ENCODE measurements at regions not wholly inside any gene's neighbourhood (a gene's known extent, or its start where the extent isn't known, plus 50 kb on each side); places are given as distances from the start of the nearest gene placed in this dataset.

GRCh38 chr10:21161090-21161625 lies 264.0 kb upstream of the NEBL start:
- no peak for FAIRE-seq
- peaks cover 0 to 3% (median 3%) of the 10 kb centered on the region in 4 experiments; a peak in 2 of 7 replicates for H3K4me1 ChIP-seq (replicated peaks in 1 of 4; ENCODE audit: control insufficient read depth in 3 of 4, insufficient read depth in 4 of 4, low read length in 3 of 4)
- no peak overlapping the region for H3K56ac ChIP-seq (replicated peaks; ENCODE audit: insufficient read length, low read depth, low read length)
- H3K23ac ChIP-seq (ENCODE audit: insufficient read length) = no peak overlapping the region
- peak overlapping the region; percentile 28; the same call in 1 of the 2 replicates for H2AK5ac ChIP-seq (ENCODE audit: low read depth, low read length)
- no peak overlapping the region for H2BK15ac ChIP-seq (ENCODE audit: low read length)
- peak overlapping the region; percentile 11; the same call in 1 of the 2 replicates for H2BK12ac ChIP-seq (ENCODE audit: low read depth, low read length)
- H4K91ac ChIP-seq (replicated peaks; ENCODE audit: insufficient read length, low read length) = peak overlapping the region; percentile 26
- POLR2A ChIA-PET (ENCODE audit: partially characterized antibody) = interaction anchor here (0.9 to 1.5 kb wide), 4 partner anchors 11 to 42 kb away, joined by 3 to 4 read pairs (median 3); no protein-coding TSS in a partner anchor
- no peak for DNase-seq (ENCODE audit: low read depth in 1 of 2, low spot score in 2 of 2)
- H3K9me3 ChIP-seq (ENCODE audit: insufficient read depth in 2 of 2, low read depth in 1 of 2, low read length in 1 of 2) = peaks cover 9 to 14% of the 10 kb centered on the region in 2 experiments; a peak in 3 of 4 replicates
- no peaks in the 10 kb centered on the region for H3K23me2 ChIP-seq (ENCODE audit: low read depth, low read length)
- no peak overlapping the region for H4K8ac ChIP-seq (ENCODE audit: extremely low read depth, insufficient read depth, low read length)
- H3K4ac ChIP-seq (replicated peaks; ENCODE audit: insufficient read length, low read depth, low read length) = no peak overlapping the region
- peak overlapping the region; percentile 95 for H2BK5ac ChIP-seq (ENCODE audit: low read depth, low read length)
- H3K27ac ChIP-seq (ENCODE audit: low read depth, low read length) = 0 out of 2 replicates have a peak overlapping the region, but pooled peaks have one; percentile 41
- H3K79me1 ChIP-seq (ENCODE audit: low read depth, low read length) = no peaks in the 10 kb centered on the region
- no peaks in the 10 kb centered on the region for H3K79me2 ChIP-seq (ENCODE audit: control insufficient read depth in 1 of 2, insufficient read depth in 2 of 2, low read length in 2 of 2)
- TF ChIP-seq SIX5 (IDR thresholded peaks at IDR 0.05; ENCODE audit: low read depth, low read length) = no peak
- no peak for TF ChIP-seq HDAC6 (IDR thresholded peaks at IDR 0.05; ENCODE audit: low read depth, low read length)
- no peak for TF ChIP-seq NRF1 (IDR thresholded peaks at IDR 0.05; ENCODE audit: low read depth, low read length)
- no peak for TF ChIP-seq SIRT6 (IDR thresholded peaks at IDR 0.05; ENCODE audit: low read length)
- TF ChIP-seq EGR1 (IDR thresholded peaks at IDR 0.05; ENCODE audit: borderline replicate concordance, low read depth, low read length) = no peak
- TF ChIP-seq ASH2L (IDR thresholded peaks at IDR 0.05; ENCODE audit: low read length) = no peak
- no peak overlapping the region for H4K5ac ChIP-seq (ENCODE audit: insufficient read length, low read depth, low read length)
- peak overlapping the region; percentile 77 for H2BK120ac ChIP-seq (replicated peaks; ENCODE audit: low read depth, low read length)
- H3K4me2 ChIP-seq (ENCODE audit: insufficient read depth in 1 of 2, low read depth in 2 of 2, low read length in 2 of 2) = no peak overlapping the region
- peaks cover 0 to 15% (median 5%) of the 10 kb centered on the region in 4 experiments; a peak in 3 of 8 replicates for H3K36me3 ChIP-seq (ENCODE audit: control insufficient read depth in 2 of 4, insufficient read depth in 4 of 4, low read length in 3 of 4)
- 84% methylated on average over 5 of the region's 5 CpGs; no CpG with 5 or more reads in 1 of the 2 experiments for WGBS, 2 experiments (ENCODE audit: extremely low coverage in 1 of 2, insufficient coverage in 1 of 2, insufficient read length in 1 of 2, insufficient replicate concordance in 2 of 2, low coverage in 1 of 2, low lambda C conversion rate in 2 of 2, missing lambda C conversion rate in 1 of 2)
- 0 out of 2 replicates have a peak overlapping the region, but pooled peaks have one; percentile 9 for H3K18ac ChIP-seq (ENCODE audit: extremely low read depth, low read length)
- H3K14ac ChIP-seq (ENCODE audit: insufficient read length) = no peak overlapping the region
- no peak overlapping the region for H3K9ac ChIP-seq (replicated peaks in 1 of 4; ENCODE audit: extremely low read depth in 1 of 4, low read depth in 3 of 4, low read length in 3 of 4)
- CTCF ChIA-PET (ENCODE audit: partially characterized antibody) = interaction anchor here (0.5 to 2.3 kb wide), 4 partner anchors 9 to 118 kb away, joined by 3 to 21 read pairs (median 4); no protein-coding TSS in a partner anchor
- no peaks in the 10 kb centered on the region for H3K27me3 ChIP-seq (replicated peaks in 1 of 4; ENCODE audit: control insufficient read depth in 3 of 4, extremely low read depth in 1 of 4, insufficient read depth in 3 of 4, low read length in 3 of 4)
- no peaks in the 10 kb centered on the region for H4K20me1 ChIP-seq (replicated peaks in 1 of 2; ENCODE audit: control insufficient read depth in 1 of 2, insufficient read depth in 2 of 2, low read length in 2 of 2)
- peak overlapping the region; percentile 4; the same call in 1 of the 2 replicates for H2BK20ac ChIP-seq (ENCODE audit: low read length)
- H3K4me3 ChIP-seq (ENCODE audit: extremely low read depth in 1 of 4, insufficient read depth in 2 of 4, low read depth in 3 of 4, low read length in 4 of 4) = no peak overlapping the region
- H2AFZ ChIP-seq (ENCODE audit: low read length) = no peak overlapping the region
